ENCODE measurements at regions not wholly inside any gene's neighbourhood (a gene's known extent, or its start where the extent isn't known, plus 50 kb on each side); places are given as distances from the start of the nearest gene placed in this dataset.

DNA sequence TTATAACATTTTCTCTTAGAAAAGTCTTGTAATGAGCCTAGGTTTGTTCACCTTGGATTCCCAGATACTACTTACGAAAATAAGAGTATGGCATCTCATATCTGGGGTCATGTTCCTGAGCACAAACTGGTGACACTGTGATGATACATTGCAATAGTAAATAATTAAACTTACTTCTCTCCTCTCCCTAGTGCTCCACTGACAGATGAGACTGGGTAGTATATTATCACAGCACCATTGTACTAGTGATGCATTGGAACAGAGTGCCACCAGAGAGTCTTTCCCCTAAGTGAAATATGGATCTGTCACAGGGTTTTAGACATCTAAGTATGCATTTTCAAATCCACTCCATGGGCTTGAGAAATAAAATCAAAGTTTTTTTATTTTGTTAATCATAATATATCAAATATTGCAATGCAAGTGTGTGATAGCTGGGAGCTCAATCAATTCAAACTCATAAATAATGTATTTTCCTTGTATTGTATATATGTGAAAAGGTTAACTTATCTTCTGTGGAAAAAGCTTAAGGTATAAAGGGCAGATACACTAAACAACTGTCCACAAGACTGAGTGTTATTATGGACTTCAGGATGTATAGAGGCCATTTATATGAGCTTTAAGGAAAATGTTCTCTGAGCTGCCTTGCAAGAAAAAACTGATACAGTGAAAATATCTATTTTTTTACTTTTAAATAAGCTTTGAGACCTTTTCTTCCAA is 275.5 kb downstream of the ZWINT start:
- DNase-seq (ENCODE audit: low read depth in 1 of 2, low spot score in 1 of 2): no peak
- TF ChIP-seq SPI1 (IDR thresholded peaks at IDR 0.05; ENCODE audit: borderline replicate concordance, low read depth) (no peak), CTCF (IDR thresholded peaks at IDR 0.05; ENCODE audit: insufficient read depth, low read length) (no peak), GABPA (IDR thresholded peaks at IDR 0.05; ENCODE audit: low read depth) (no peak), POLR2AphosphoS5 (IDR thresholded peaks at IDR 0.05; ENCODE audit: low read depth) (no peak)
- TF ChIP-seq, protein P1, sequence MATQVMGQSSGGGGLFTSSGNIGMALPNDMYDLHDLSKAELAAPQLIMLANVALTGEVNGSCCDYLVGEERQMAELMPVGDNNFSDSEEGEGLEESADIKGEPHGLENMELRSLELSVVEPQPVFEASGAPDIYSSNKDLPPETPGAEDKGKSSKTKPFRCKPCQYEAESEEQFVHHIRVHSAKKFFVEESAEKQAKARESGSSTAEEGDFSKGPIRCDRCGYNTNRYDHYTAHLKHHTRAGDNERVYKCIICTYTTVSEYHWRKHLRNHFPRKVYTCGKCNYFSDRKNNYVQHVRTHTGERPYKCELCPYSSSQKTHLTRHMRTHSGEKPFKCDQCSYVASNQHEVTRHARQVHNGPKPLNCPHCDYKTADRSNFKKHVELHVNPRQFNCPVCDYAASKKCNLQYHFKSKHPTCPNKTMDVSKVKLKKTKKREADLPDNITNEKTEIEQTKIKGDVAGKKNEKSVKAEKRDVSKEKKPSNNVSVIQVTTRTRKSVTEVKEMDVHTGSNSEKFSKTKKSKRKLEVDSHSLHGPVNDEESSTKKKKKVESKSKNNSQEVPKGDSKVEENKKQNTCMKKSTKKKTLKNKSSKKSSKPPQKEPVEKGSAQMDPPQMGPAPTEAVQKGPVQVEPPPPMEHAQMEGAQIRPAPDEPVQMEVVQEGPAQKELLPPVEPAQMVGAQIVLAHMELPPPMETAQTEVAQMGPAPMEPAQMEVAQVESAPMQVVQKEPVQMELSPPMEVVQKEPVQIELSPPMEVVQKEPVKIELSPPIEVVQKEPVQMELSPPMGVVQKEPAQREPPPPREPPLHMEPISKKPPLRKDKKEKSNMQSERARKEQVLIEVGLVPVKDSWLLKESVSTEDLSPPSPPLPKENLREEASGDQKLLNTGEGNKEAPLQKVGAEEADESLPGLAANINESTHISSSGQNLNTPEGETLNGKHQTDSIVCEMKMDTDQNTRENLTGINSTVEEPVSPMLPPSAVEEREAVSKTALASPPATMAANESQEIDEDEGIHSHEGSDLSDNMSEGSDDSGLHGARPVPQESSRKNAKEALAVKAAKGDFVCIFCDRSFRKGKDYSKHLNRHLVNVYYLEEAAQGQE (IDR thresholded peaks at IDR 0.05; ENCODE audit: insufficient replicate concordance, low read depth): no peak
- H3K27ac ChIP-seq (replicated peaks): no peak overlapping the region
- no peak overlapping the region for H3K4me3 ChIP-seq (replicated peaks; ENCODE audit: insufficient read depth, low read length)
- H3K27me3 ChIP-seq (ENCODE audit: insufficient read depth, poor library complexity, severe bottlenecking): no peaks in the 10 kb centered on the region

- DNase-seq (ENCODE audit: low read depth in 1 of 2, low spot score in 1 of 2): no peak
- Histone ChIP-seq H3K27me3 (ENCODE audit: insufficient read depth, poor library complexity, severe bottlenecking) (no peaks in the 10 kb centered on the region), H3K27ac (replicated peaks) (no peak overlapping the region), H3K4me3 (replicated peaks; ENCODE audit: insufficient read depth, low read length) (no peak overlapping the region)
- TF ChIP-seq SPI1 (IDR thresholded peaks at IDR 0.05; ENCODE audit: borderline replicate concordance, low read depth) (no peak), POLR2AphosphoS5 (IDR thresholded peaks at IDR 0.05; ENCODE audit: low read depth) (no peak)
Measured at GRCh38 chr10:56082169-56082568, 278.9 kb downstream of the ZWINT start.

DNA sequence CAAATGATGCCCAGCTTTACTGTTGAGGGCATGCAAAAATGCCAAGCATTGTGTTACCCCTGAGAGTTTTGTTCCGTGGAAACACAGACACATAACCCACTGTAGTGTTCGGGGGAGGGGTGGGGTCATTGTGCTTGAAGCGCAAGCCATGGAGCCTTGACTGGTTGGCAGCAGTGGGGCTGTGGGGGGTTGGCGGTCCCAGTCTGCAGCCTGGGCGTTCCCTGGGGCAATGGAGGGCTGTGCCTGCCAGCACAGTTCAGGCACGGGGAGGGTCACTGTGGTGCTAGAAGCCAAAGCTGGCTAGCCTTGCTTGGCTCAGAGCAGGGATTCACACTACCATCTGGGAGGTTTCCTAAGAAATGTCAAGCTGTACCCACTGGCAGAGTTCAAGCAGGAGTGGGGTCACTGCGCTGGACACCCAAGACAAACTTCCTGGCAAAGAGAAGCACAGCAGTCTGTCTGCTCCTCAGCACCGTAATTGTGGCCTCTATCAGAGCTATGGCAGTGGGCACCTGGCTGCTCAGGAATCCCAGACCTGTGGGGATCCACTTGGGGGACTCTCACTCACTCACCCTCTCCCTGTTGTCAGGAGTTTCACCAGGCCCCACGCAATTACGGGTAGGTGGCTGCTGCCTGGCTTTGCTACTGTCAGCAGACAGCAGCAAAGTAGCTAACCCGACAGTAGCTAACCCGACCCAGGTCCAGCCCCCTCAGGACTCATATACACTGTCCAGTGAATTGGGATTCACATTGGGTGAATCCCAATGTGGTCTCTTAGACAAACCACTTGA is 292.4 kb downstream of the ZWINT start:
- TF ChIP-seq, protein P1 (IDR thresholded peaks at IDR 0.05; ENCODE audit: insufficient replicate concordance, low read depth): no peak
- TF ChIP-seq GABPA (IDR thresholded peaks at IDR 0.05; ENCODE audit: low read depth) (no peak), SPI1 (IDR thresholded peaks at IDR 0.05; ENCODE audit: borderline replicate concordance, low read depth) (no peak), CTCF (IDR thresholded peaks at IDR 0.05; ENCODE audit: insufficient read depth, low read length) (no peak), POLR2AphosphoS5 (IDR thresholded peaks at IDR 0.05; ENCODE audit: low read depth) (no peak)
- H3K27ac ChIP-seq (replicated peaks): no peak overlapping the region
- no peak overlapping the region for H3K4me3 ChIP-seq (replicated peaks; ENCODE audit: insufficient read depth, low read length)
- no peaks in the 10 kb centered on the region for H3K27me3 ChIP-seq (ENCODE audit: insufficient read depth, poor library complexity, severe bottlenecking)
- DNase-seq (ENCODE audit: low read depth in 1 of 2, low spot score in 1 of 2): no peak

GRCh38 chr10:56068040-56068439 is 293.0 kb downstream of the ZWINT start:
- H3K27ac ChIP-seq (replicated peaks): no peak overlapping the region
- DNase-seq (ENCODE audit: low read depth in 1 of 2, low spot score in 1 of 2): no peak
- TF ChIP-seq GABPA (IDR thresholded peaks at IDR 0.05; ENCODE audit: low read depth): no peak
- TF ChIP-seq CTCF (IDR thresholded peaks at IDR 0.05; ENCODE audit: insufficient read depth, low read length): no peak
- no peak for TF ChIP-seq SPI1 (IDR thresholded peaks at IDR 0.05; ENCODE audit: borderline replicate concordance, low read depth)
- TF ChIP-seq, protein P1 (IDR thresholded peaks at IDR 0.05; ENCODE audit: insufficient replicate concordance, low read depth): no peak
- TF ChIP-seq POLR2AphosphoS5 (IDR thresholded peaks at IDR 0.05; ENCODE audit: low read depth): no peak
- no peaks in the 10 kb centered on the region for H3K27me3 ChIP-seq (ENCODE audit: insufficient read depth, poor library complexity, severe bottlenecking)
- no peak overlapping the region for H3K4me3 ChIP-seq (replicated peaks; ENCODE audit: insufficient read depth, low read length)

Data from HL-60 (cell line).